Panc1 (cell line): ENCODE measurements at regions not wholly inside any gene's neighbourhood (a gene's known extent, or its start where the extent isn't known, plus 50 kb on each side); places are given as distances from the start of the nearest gene placed in this dataset.
"Not testable (repeated sequence)": the region's sequence is repeated elsewhere in the genome, so short reads cannot be mapped to it uniquely, and the experiment has no call there.

Source experiments
- ATAC-seq: fragments of 200-7000 bp; cut with Tn5 transposase; 2 replicates; pipeline ENCODE4 v1.9.1; 2020; ENCODE audit warnings: mild to moderate bottlenecking, moderate library complexity
- BruUV-seq: library from RNA; stranded (reverse); fragments of 400-500 nt; replicated peaks from 2 replicates; lab custom pipeline; 2021; lab: Mats Ljungman, UMichigan
- CTCF ChIA-PET: fragments of 300-600 bp; sonication (Branson Sonifier 250); formaldehyde crosslinking; loops from one replicate; lab custom pipeline; 2022; ENCODE audit warnings: antibody characterized with exemption; lab: Charles Lee
- POLR2A ChIA-PET: fragments of 300-600 bp; sonication (Branson Sonifier 250); formaldehyde crosslinking; loops from one replicate; lab custom pipeline; 2022; ENCODE audit warnings: antibody characterized with exemption; lab: Charles Lee
- DNase-seq: peaks from one replicate; pipeline ENCODE4 v3.0.0-alpha.2; 2010; ENCODE audit warnings: low read depth, low spot score
- H3K27ac ChIP-seq: 2 replicates; pipeline ENCODE4 v1.5.1; 2011; ENCODE audit warnings: mild to moderate bottlenecking, low read length, inconsistent platforms
- H3K27me3 ChIP-seq: fragments of 200-500 bp; sonication (Bioruptor generic); 2 replicates; pipeline ENCODE4 v1.6.0; 2014; ENCODE audit warnings: low read length, inconsistent platforms; ENCODE audit not compliant: control insufficient read depth, insufficient read depth
- H3K36me3 ChIP-seq: fragments of 200-500 bp; sonication (Bioruptor generic); 2 replicates; pipeline ENCODE4 v1.5.1; 2014; ENCODE audit warnings: inconsistent platforms, mild to moderate bottlenecking, low read length, moderate library complexity; ENCODE audit not compliant: control insufficient read depth, insufficient read depth
- H3K4me1 ChIP-seq: 2 replicates; pipeline ENCODE4 v1.5.1; 2011; ENCODE audit warnings: inconsistent platforms, mild to moderate bottlenecking, low read length, moderate library complexity; ENCODE audit not compliant: control insufficient read depth, insufficient read depth
- H3K4me3 ChIP-seq, 2 experiments: 2 replicates each; pipeline ENCODE4 v1.5.1; 2011 to 2012; ENCODE audit warnings: low read depth in 2 of 2, low read length in 2 of 2, mild to moderate bottlenecking in 2 of 2, inconsistent platforms in 1 of 2, moderate library complexity in 1 of 2
- H3K9me3 ChIP-seq: fragments of 200-500 bp; sonication (Bioruptor generic); 2 replicates; pipeline ENCODE4 v1.5.1; 2014; ENCODE audit warnings: low read depth, mild to moderate bottlenecking, inconsistent platforms, low read length, moderate library complexity; ENCODE audit not compliant: control insufficient read depth, insufficient read depth
- POLR2AphosphoS5 ChIP-seq: IDR thresholded peaks from 2 replicates; pipeline ENCODE4 v1.6.1; 2012; ENCODE audit warnings: mild to moderate bottlenecking, low read depth, low read length, moderate library complexity
- REST ChIP-seq, 2 experiments: IDR thresholded peaks; 2 replicates each; pipeline ENCODE4 v1.6.1; 2011 to 2012; ENCODE audit warnings: low read depth in 2 of 2, control low read depth in 1 of 2, low read length in 1 of 2, mild to moderate bottlenecking in 1 of 2, moderate library complexity in 1 of 2; ENCODE audit not compliant: insufficient read depth in 1 of 2
- SIN3A ChIP-seq: IDR thresholded peaks from 2 replicates; pipeline ENCODE4 v1.6.1; 2012; ENCODE audit warnings: low read depth, mild to moderate bottlenecking, low read length, moderate library complexity, borderline replicate concordance; ENCODE audit not compliant: insufficient read depth
- TCF7L2 ChIP-seq: IDR thresholded peaks from 2 replicates; pipeline ENCODE4 v1.6.1; 2011; ENCODE audit warnings: mild to moderate bottlenecking, low read depth, low read length, inconsistent platforms
- in situ Hi-C: cut with HindIII; loops from 2 replicates; pipeline ENCODE4 v1.10.0; 2016; ENCODE audit warnings: low sequenced_read_pairs, low pct_unique_long_range_greater_than_20kb
- intact Hi-C: fragments of 100-400 bp; cut with micrococcal nuclease; formaldehyde crosslinking; loops from one replicate; pipeline ENCODE4 v1.10.0; 2022; ENCODE audit not compliant: unreplicated experiment
- TF ChIP-seq, protein P1 (sequence below): fragments of 450-650 bp; IDR thresholded peaks from 2 replicates; pipeline ENCODE4 v1.5.1; 2017; ENCODE audit warnings: mild to moderate bottlenecking

DNA sequence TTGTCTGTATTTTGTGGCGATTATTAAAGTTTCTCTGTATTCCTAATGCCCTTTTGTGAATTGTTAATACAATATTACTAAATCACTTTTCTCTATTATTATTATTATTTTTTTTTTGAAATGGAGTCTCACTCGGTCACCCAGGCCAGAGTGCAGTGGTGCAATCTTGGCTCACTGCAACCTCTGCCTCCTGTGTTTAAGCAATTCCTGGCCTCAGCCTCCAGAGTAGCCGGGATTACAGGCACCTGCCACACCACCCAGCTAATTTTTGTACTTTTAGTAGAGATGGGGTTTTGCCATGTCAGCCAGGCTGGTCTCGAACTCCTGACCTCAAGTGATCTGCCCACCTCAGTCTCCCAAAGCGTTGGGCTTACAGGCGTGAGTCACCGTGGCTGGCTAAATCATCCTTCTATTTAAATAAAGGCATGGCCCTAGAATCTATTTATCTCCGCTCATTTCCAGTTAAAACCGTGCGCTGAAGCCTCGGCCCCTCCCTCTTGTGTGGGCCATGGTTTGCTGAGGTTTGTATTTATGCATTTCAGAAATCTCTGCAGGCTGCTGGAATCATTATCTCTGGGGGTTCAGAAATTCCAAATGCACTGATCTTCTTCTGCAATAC lies 1136.4 kb upstream of the TMEM132C start:
- ATAC-seq (no peak), DNase-seq (no peak)
- Histone ChIP-seq H3K9me3 (no peaks in the 10 kb centered on the region), H3K4me3 (no peak overlapping the region), H3K27ac (no peak overlapping the region), H3K27me3 (no peaks in the 10 kb centered on the region), H3K4me1 (no peaks in the 10 kb centered on the region), H3K36me3 (no peaks in the 10 kb centered on the region)
- intact Hi-C loops (no loop called here), in situ Hi-C loops (no loop called here)
- POLR2A ChIA-PET = no interaction called here
- BruUV-seq = no TSS peak
- TF ChIP-seq POLR2AphosphoS5 (no peak), SIN3A (no peak), REST (IDR thresholded peaks at IDR 0.05; ENCODE audit: insufficient read depth in 1 of 2, low read depth in 2 of 2, low read length in 1 of 2) (no peak), TCF7L2 (no peak)
- TF ChIP-seq, protein P1, sequence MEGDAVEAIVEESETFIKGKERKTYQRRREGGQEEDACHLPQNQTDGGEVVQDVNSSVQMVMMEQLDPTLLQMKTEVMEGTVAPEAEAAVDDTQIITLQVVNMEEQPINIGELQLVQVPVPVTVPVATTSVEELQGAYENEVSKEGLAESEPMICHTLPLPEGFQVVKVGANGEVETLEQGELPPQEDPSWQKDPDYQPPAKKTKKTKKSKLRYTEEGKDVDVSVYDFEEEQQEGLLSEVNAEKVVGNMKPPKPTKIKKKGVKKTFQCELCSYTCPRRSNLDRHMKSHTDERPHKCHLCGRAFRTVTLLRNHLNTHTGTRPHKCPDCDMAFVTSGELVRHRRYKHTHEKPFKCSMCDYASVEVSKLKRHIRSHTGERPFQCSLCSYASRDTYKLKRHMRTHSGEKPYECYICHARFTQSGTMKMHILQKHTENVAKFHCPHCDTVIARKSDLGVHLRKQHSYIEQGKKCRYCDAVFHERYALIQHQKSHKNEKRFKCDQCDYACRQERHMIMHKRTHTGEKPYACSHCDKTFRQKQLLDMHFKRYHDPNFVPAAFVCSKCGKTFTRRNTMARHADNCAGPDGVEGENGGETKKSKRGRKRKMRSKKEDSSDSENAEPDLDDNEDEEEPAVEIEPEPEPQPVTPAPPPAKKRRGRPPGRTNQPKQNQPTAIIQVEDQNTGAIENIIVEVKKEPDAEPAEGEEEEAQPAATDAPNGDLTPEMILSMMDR = no peak
- CTCF ChIA-PET = no interaction called here

- no peak for DNase-seq
- Histone ChIP-seq H3K4me1 (no peaks in the 10 kb centered on the region), H3K4me3 (no peak overlapping the region), H3K36me3 (no peaks in the 10 kb centered on the region), H3K27me3 (no peaks in the 10 kb centered on the region), H3K9me3 (no peaks in the 10 kb centered on the region), H3K27ac (no peak overlapping the region)
- POLR2A ChIA-PET = no interaction called here
- intact Hi-C loops (no loop called here), in situ Hi-C loops (no loop called here)
- CTCF ChIA-PET = no interaction called here
- ATAC-seq = no peak
- TF ChIP-seq POLR2AphosphoS5 = no peak
- TF ChIP-seq, protein P1 = peak; percentile 2; the same call in 1 of the 2 replicates
- BruUV-seq = no TSS peak
These were observed 1133.2 kb upstream of the TMEM132C start for GRCh38 chr12:127133675-127134335.

GRCh38 chr12:127140864-127141484 lies 1126.0 kb upstream of the TMEM132C start:
- CTCF ChIA-PET, H3K27me3 ChIP-seq, DNase-seq, BruUV-seq, ATAC-seq, H3K9me3 ChIP-seq, H3K27ac ChIP-seq, POLR2A ChIA-PET, H3K4me1 ChIP-seq, intact Hi-C loops, H3K4me3 ChIP-seq, H3K36me3 ChIP-seq, in situ Hi-C loops: not testable (repeated sequence)
